WTC11 (cell line): ENCODE measurements at regions not wholly inside any gene's neighbourhood (a gene's known extent, or its start where the extent isn't known, plus 50 kb on each side); places are given as distances from the start of the nearest gene placed in this dataset.

Experiments used
- ATAC-seq: fragments of 200-7000 bp; cut with Tn5 transposase; 2 replicates; pipeline ENCODE4 v1.10.0; 2021; ENCODE audit warnings: mild to moderate bottlenecking, moderate library complexity
- CTCF ChIA-PET: fragments of 300-600 bp; sonication (Branson Sonifier 250); formaldehyde crosslinking; loops from one replicate; lab custom pipeline; 2021; ENCODE audit warnings: antibody characterized with exemption; lab: Charles Lee
- POLR2A ChIA-PET: fragments of 350-600 bp; sonication (Branson Sonifier 250); formaldehyde crosslinking; loops from one replicate; lab custom pipeline; 2021; ENCODE audit warnings: antibody characterized with exemption; lab: Charles Lee
- DNase-seq: peaks from one replicate; pipeline ENCODE4 v3.0.0; 2021; ENCODE audit warnings: low spot score
- H3K27ac Mint-ChIP-seq: 2 replicates; pipeline ENCODE4 v1.8.0; 2021; ENCODE audit warnings: mixed read lengths
- H3K27me3 Mint-ChIP-seq: 2 replicates; pipeline ENCODE4 v1.8.0; 2021; ENCODE audit warnings: low read depth, mild to moderate bottlenecking, moderate library complexity, mixed read lengths
- H3K36me3 Mint-ChIP-seq: 2 replicates; pipeline ENCODE4 v1.8.0; 2021; ENCODE audit warnings: mixed read lengths
- H3K4me1 Mint-ChIP-seq: 2 replicates; pipeline ENCODE4 v1.8.0; 2022; ENCODE audit warnings: mixed read lengths
- H3K4me3 Mint-ChIP-seq: 2 replicates; pipeline ENCODE4 v1.8.0; 2021; ENCODE audit warnings: mild to moderate bottlenecking, moderate library complexity, mixed read lengths
- H3K9me3 Mint-ChIP-seq: 2 replicates; pipeline ENCODE4 v1.8.0; 2021; ENCODE audit warnings: mixed read lengths
- ARID4B ChIP-seq: sonication (generic); formaldehyde crosslinking; IDR thresholded peaks from 2 replicates; pipeline ENCODE4 v1.8.0; 2023; ENCODE audit warnings: missing genetic modification reagents, mild to moderate bottlenecking, borderline replicate concordance
- CBFB ChIP-seq: sonication (generic); formaldehyde crosslinking; IDR thresholded peaks from 2 replicates; pipeline ENCODE4 v1.8.1; 2022; ENCODE audit warnings: mild to moderate bottlenecking, low read depth, missing genetic modification reagents
- CDX4 ChIP-seq: fragments of 250-450 bp; sonication (Bioruptor Pico); IDR thresholded peaks from 2 replicates; pipeline ENCODE4 v1.9.0; 2021; ENCODE audit warnings: moderate library complexity, mild to moderate bottlenecking, inconsistent platforms, borderline replicate concordance
- ELF4 ChIP-seq: sonication (generic); formaldehyde crosslinking; IDR thresholded peaks from 2 replicates; pipeline ENCODE4 v1.8.1; 2022; ENCODE audit warnings: low read depth, mild to moderate bottlenecking, moderate library complexity, missing genetic modification reagents
- FOXP4 ChIP-seq: sonication (generic); formaldehyde crosslinking; IDR thresholded peaks from 2 replicates; pipeline ENCODE4 v1.8.0; 2022; ENCODE audit warnings: mild to moderate bottlenecking, missing genetic modification reagents
- GTF2I ChIP-seq: fragments of 250-450 bp; sonication (Bioruptor Pico); conservative IDR thresholded peaks from 2 replicates; pipeline ENCODE4 v1.4.0; 2021; ENCODE audit warnings: mild to moderate bottlenecking
- IRF2 ChIP-seq: sonication (generic); formaldehyde crosslinking; IDR thresholded peaks from 2 replicates; pipeline ENCODE4 v1.8.0; 2022; ENCODE audit warnings: low read depth, missing genetic modification reagents, borderline replicate concordance
- NR3C1 ChIP-seq: sonication (generic); formaldehyde crosslinking; conservative IDR thresholded peaks from 2 replicates; pipeline ENCODE4 v1.8.1; 2023; ENCODE audit warnings: low read depth, mild to moderate bottlenecking, missing genetic modification reagents
- PRRX2 ChIP-seq: fragments of 250-450 bp; sonication (Bioruptor Pico); IDR thresholded peaks from 2 replicates; pipeline ENCODE4 v1.8.0; 2021; ENCODE audit warnings: mild to moderate bottlenecking
- SMAD4 ChIP-seq: sonication (generic); formaldehyde crosslinking; IDR thresholded peaks from 2 replicates; pipeline ENCODE4 v1.8.0; 2022; ENCODE audit warnings: mild to moderate bottlenecking, missing genetic modification reagents
- TP53 ChIP-seq: sonication (generic); formaldehyde crosslinking; IDR thresholded peaks from 2 replicates; pipeline ENCODE4 v1.8.1; 2023; ENCODE audit warnings: mild to moderate bottlenecking, missing genetic modification reagents
- USF2 ChIP-seq: sonication (generic); formaldehyde crosslinking; IDR thresholded peaks from 2 replicates; pipeline ENCODE4 v1.8.1; 2023; ENCODE audit warnings: mild to moderate bottlenecking, missing genetic modification reagents, moderate library complexity
- ZNF138 ChIP-seq: sonication (generic); formaldehyde crosslinking; conservative IDR thresholded peaks from 2 replicates; pipeline ENCODE4 v1.8.1; 2022; ENCODE audit warnings: mild to moderate bottlenecking, moderate library complexity, missing genetic modification reagents
- ZNF232 ChIP-seq: sonication (generic); formaldehyde crosslinking; IDR thresholded peaks from 2 replicates; pipeline ENCODE4 v1.8.0; 2022; ENCODE audit warnings: mild to moderate bottlenecking, missing genetic modification reagents
- ZNF281 ChIP-seq: sonication (generic); formaldehyde crosslinking; IDR thresholded peaks from 2 replicates; pipeline ENCODE4 v1.8.0; 2023; ENCODE audit warnings: mild to moderate bottlenecking, missing genetic modification reagents
- ZNF423 ChIP-seq: fragments of 250-450 bp; sonication (Bioruptor Pico); IDR thresholded peaks from 2 replicates; pipeline ENCODE4 v2.1.2; 2022; ENCODE audit warnings: mild to moderate bottlenecking, moderate library complexity
- ZNF425 ChIP-seq: fragments of 250-450 bp; sonication (Bioruptor Pico); conservative IDR thresholded peaks from 2 replicates; pipeline ENCODE4 v1.9.0; 2021; ENCODE audit warnings: mild to moderate bottlenecking
- TF ChIP-seq, protein P1 (sequence below): sonication (generic); formaldehyde crosslinking; IDR thresholded peaks from 2 replicates; pipeline ENCODE4 v1.8.1; 2022; ENCODE audit warnings: mild to moderate bottlenecking, moderate library complexity, missing genetic modification reagents
- TF ChIP-seq, protein P2 (sequence below): sonication (generic); formaldehyde crosslinking; IDR thresholded peaks from 2 replicates; pipeline ENCODE4 v1.8.0; 2023; ENCODE audit warnings: missing genetic modification reagents

DNA sequence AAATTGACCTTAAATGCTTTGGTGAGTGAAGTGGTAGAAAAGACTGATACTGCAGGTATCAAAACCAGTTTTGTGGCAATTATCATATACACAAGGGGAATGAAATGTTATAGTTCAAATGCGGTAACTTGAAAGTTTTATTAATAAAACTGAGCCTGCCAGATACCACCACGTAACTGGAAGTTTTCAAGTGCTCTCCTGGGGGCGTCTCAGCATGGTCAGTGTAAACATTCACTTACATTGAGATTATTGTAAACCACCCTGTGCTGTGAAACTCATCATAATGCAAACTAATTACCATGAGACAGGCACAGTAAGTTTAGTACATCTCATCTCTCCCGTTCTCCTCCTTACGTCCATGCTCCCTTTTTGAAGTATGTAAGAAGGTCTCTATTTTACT is 280.7 kb upstream of the FAR2 start (continued):
- TF ChIP-seq IRF2 (CRISPR knock-in tag) (no peak), ZNF425 (CRISPR knock-in tag) (no peak), ARID4B (no peak), ELF4 (CRISPR knock-in tag) (no peak)

DNA sequence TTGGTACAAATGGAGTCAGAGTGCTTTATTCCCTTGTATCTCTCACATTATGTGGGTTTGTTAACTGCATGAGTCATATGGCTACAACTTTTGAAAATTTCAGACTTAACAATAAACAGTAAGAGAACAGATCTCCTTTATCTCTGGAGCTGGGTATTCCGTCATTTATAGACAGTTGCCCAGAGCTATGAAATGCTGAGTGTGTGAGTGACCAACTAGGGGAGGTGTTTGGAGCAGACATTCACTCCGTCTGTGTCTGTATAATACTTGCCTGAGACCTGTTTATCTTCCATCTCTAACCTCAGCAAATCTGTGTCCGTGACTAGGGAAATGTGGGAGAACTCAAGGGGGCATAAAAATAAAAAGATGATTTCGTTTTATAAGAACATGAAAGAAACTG is 279.9 kb upstream of the FAR2 start:
- Mint-ChIP-seq H3K4me3 (no peak overlapping the region), H3K9me3 (no peaks in the 10 kb centered on the region), H3K27me3 (peaks cover 20% of the 10 kb centered on the region), H3K27ac (no peak overlapping the region), H3K4me1 (peaks cover 38% of the 10 kb centered on the region), H3K36me3 (no peaks in the 10 kb centered on the region)
- POLR2A ChIA-PET = no interaction called here
- CTCF ChIA-PET = no interaction called here
- no peak for ATAC-seq
- DNase-seq = no peak
- no peak for TF ChIP-seq PRRX2 (CRISPR knock-in tag)
- TF ChIP-seq USF2 (CRISPR knock-in tag) = no peak
- no peak for TF ChIP-seq ZNF138 (CRISPR knock-in tag)
- no peak for TF ChIP-seq CBFB (CRISPR knock-in tag)
- no peak for TF ChIP-seq SMAD4 (CRISPR knock-in tag)
- TF ChIP-seq CDX4 (CRISPR knock-in tag) = no peak
- no peak for TF ChIP-seq NR3C1
- TF ChIP-seq, protein P1, sequence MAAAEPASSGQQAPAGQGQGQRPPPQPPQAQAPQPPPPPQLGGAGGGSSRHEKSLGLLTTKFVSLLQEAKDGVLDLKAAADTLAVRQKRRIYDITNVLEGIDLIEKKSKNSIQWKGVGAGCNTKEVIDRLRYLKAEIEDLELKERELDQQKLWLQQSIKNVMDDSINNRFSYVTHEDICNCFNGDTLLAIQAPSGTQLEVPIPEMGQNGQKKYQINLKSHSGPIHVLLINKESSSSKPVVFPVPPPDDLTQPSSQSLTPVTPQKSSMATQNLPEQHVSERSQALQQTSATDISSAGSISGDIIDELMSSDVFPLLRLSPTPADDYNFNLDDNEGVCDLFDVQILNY (CRISPR knock-in tag) = no peak
- TF ChIP-seq, protein P2, sequence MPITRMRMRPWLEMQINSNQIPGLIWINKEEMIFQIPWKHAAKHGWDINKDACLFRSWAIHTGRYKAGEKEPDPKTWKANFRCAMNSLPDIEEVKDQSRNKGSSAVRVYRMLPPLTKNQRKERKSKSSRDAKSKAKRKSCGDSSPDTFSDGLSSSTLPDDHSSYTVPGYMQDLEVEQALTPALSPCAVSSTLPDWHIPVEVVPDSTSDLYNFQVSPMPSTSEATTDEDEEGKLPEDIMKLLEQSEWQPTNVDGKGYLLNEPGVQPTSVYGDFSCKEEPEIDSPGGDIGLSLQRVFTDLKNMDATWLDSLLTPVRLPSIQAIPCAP = no peak
- TF ChIP-seq GTF2I (CRISPR knock-in tag) = no peak
- TF ChIP-seq ZNF423 (CRISPR knock-in tag) = no peak
- TF ChIP-seq ZNF232 = no peak
- no peak for TF ChIP-seq ZNF281 (CRISPR knock-in tag)
- no peak for TF ChIP-seq FOXP4 (CRISPR knock-in tag)
- no peak for TF ChIP-seq TP53 (CRISPR knock-in tag)
